ENCODE measurements at regions not wholly inside any gene's neighbourhood (a gene's known extent, or its start where the extent isn't known, plus 50 kb on each side); places are given as distances from the start of the nearest gene placed in this dataset.
"Not testable (repeated sequence)": the region's sequence is repeated elsewhere in the genome, so short reads cannot be mapped to it uniquely, and the experiment has no call there.

DNA sequence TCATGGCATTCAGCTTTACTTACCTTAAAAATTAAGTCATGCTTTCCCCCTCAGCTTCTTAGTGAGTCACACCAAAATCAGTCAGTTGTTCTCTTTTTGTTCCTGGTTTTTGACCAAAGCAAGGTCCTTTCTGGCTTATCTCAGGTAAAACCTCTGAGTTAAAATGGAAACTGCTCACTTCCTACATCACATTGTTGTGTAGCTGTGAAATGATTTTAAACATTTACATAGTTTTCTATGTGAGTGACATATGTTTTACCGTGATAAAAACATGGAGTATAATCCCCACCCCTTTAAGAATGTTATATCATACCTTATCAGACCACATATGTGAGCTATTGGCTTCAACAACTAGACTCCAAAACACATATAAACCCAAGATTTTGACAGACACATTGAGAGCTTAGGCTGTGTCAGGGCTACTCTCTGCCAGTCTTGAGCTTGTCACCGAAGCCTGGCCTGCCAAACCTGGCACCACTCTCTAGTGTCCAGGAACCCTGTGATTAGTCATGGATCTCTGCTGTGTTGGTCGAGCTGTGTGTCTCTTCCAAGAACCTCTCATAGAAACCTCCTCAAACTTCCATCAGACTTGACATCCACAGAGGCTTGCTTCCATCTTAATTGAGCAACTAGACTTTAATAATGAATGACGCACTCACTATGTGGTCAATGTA lies 113.7 kb upstream of the FOXN2 start:
- DNase-seq (ENCODE audit: low spot score): peak; percentile 28
- TF ChIP-seq, protein P1, sequence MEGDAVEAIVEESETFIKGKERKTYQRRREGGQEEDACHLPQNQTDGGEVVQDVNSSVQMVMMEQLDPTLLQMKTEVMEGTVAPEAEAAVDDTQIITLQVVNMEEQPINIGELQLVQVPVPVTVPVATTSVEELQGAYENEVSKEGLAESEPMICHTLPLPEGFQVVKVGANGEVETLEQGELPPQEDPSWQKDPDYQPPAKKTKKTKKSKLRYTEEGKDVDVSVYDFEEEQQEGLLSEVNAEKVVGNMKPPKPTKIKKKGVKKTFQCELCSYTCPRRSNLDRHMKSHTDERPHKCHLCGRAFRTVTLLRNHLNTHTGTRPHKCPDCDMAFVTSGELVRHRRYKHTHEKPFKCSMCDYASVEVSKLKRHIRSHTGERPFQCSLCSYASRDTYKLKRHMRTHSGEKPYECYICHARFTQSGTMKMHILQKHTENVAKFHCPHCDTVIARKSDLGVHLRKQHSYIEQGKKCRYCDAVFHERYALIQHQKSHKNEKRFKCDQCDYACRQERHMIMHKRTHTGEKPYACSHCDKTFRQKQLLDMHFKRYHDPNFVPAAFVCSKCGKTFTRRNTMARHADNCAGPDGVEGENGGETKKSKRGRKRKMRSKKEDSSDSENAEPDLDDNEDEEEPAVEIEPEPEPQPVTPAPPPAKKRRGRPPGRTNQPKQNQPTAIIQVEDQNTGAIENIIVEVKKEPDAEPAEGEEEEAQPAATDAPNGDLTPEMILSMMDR (IDR thresholded peaks at IDR 0.05; ENCODE audit: extremely low read depth, insufficient read depth, missing control alignments): no peak
- in situ Hi-C loops (cut with MboI; ENCODE audit: low pct_unique_long_range_greater_than_20kb, low sequenced_read_pairs, unreplicated experiment): no loop called here

DNA sequence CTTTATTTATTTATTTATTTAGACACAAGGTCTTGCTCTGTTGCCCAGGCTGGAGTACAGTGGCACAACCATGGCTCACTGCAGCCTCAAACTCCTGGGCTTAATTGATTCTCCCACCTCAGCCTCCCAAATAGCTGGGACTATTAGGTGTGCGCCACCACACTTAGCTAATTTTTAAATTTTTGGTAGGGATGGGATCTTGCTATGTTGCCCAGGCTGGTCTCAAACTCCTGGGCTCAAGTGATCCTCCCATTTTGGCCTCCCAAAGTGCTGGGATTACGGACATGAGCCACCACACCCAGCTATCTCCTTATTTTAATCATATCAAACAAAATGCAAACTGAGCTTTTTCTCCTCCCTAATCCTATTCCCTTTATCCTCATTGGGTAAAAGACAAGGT lies 113.0 kb upstream of the FOXN2 start:
- DNase-seq (ENCODE audit: low spot score); in situ Hi-C loops (cut with MboI; ENCODE audit: low pct_unique_long_range_greater_than_20kb, low sequenced_read_pairs, unreplicated experiment): not testable (repeated sequence)

DNA sequence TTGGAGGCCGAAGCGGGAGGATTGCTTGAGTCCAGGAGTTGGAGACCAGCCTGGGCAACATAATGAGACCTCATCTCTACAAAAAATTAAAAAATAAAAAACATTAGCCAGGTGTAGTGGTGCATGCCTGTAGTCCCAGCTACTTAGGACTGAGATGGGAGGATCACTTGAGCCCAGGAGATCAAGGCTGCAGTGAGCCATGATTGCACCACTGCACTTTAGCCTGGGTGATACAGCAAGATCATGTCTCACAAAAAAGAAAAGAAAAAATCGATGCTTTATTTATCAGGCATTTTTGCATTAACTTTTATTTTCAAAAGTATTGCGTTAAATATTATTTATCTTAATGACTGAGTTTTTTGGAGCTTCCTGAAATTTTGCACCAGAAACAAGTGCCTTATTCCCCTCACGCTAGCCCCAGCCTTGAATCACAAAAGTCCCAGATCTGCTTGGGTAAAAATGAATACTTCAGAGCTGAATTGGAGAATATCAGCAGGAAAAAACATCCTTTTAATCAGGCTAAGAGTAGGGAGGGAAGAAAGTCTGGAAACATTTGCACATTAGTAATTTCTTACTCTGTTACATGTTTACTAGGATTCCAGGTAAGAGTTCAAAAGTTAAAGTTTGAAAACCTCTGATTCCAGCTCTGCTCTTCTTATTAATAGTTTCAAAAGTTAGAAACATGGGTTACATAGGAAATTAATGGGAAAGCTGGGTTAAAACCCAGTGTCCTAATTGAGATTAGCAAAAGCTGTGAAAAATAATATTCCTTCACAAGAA lies 111.4 kb upstream of the FOXN2 start:
- TF ChIP-seq, protein P1 (IDR thresholded peaks at IDR 0.05; ENCODE audit: extremely low read depth, insufficient read depth, missing control alignments): no peak
- DNase-seq (ENCODE audit: low spot score): no peak
- in situ Hi-C loops (cut with MboI; ENCODE audit: low pct_unique_long_range_greater_than_20kb, low sequenced_read_pairs, unreplicated experiment): no loop called here

DNA sequence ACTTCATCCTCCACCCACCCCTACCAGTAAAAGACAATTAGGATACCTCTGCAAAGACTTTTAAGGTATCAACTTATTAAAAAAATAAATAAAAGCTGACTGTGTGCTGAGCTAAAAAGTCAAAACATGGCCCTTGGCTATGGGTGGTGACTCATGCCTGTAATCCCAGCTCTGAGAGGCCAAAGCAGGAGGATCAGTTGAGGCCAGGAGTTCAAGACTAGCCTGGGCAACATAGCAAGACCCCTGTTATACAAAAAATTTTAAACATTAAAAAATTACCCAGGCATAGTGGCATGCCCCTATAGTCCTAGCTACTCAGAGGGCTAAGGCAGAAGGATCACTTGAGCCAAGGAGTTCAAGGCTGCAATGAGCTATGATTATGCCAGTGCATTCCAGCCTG lies 110.8 kb upstream of the FOXN2 start:
- DNase-seq (ENCODE audit: low spot score): no peak
- TF ChIP-seq, protein P1 (IDR thresholded peaks at IDR 0.05; ENCODE audit: extremely low read depth, insufficient read depth, missing control alignments): no peak
- in situ Hi-C loops (cut with MboI; ENCODE audit: low pct_unique_long_range_greater_than_20kb, low sequenced_read_pairs, unreplicated experiment): no loop called here

DNA sequence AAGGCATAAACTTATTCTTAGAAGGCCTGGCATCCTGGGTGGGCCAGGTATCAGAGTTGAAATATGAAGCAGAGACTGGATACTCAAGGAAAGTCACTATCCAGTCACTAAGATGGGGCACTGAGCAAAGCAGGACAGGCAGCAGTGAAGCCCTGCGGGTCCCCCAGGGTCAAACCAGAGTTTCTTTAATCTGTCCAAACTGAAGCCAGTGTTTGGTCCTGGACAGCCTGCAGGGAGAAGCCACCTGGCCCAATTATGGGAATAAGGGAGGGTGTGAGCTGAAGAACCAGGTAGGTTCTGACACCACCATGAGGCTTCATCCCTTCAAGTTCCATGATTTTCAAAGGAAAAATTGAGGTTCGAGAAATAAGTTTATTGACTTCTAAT lies 109.7 kb upstream of the FOXN2 start:
- TF ChIP-seq, protein P1 (IDR thresholded peaks at IDR 0.05; ENCODE audit: extremely low read depth, insufficient read depth, missing control alignments): no peak
- in situ Hi-C loops (cut with MboI; ENCODE audit: low pct_unique_long_range_greater_than_20kb, low sequenced_read_pairs, unreplicated experiment): no loop called here
- DNase-seq (ENCODE audit: low spot score): no peak

DNA sequence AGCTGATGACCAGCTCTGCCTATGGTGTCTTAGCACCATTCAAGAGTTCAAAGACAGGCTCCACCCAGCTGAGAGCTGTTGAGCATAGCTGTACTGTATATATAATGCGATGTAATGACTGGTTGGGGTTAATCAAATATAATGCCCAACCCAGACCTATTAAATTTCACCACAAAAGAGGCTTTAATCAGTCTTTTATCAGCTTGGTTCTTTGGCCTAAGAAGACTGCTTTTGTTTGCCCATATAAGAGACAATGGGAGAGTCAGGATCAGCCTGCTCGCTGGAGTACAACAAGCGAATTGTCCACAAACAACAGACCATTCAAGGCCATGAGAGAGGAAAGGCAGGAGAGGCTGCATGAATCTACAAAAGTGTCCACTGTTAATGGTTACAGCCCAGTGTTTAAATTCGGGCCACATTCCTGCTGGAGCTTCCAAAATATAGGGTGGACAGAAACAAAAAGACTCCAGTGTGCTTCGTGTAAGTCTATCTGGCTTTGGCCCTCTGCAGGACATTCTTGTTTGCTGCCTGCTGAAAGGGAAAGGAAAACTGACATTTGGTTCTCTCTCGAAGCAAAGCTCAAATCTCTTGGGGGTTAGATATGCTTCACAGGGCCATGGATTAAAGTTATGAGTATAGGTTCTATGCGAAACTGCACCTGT lies 109.2 kb upstream of the FOXN2 start:
- in situ Hi-C loops (cut with MboI; ENCODE audit: low pct_unique_long_range_greater_than_20kb, low sequenced_read_pairs, unreplicated experiment): no loop called here
- TF ChIP-seq, protein P1 (IDR thresholded peaks at IDR 0.05; ENCODE audit: extremely low read depth, insufficient read depth, missing control alignments): no peak
- DNase-seq (ENCODE audit: low spot score): peak; percentile 7

DNA sequence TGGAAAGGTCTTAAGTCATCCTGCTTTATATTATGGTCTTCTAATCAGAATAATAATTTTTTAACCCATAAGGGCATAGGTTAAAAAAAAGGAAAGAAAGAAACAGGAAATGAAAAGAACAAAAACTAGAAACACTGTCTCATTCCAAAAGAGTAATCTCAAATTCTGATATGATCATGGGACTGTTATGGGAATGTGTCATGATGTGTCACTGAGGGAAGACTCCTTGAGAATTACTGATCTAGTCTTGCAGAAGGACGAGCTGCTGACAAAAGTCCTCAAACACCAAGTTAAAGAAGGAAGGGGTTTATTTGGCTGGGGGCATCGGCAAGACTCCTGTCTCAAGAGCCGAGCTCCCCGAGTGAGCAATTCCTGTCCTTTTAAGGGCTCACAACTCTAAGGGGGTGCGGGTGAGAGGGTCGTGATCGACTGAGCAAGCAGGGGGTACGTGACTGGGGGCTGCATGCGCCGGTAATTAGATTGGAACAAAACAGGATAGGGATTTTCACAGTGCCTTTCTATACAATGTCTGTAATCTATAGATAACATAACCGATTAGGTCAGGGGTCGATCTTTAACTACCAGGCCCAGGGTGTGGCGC lies 108.3 kb upstream of the FOXN2 start:
- DNase-seq (ENCODE audit: low spot score); in situ Hi-C loops (cut with MboI; ENCODE audit: low pct_unique_long_range_greater_than_20kb, low sequenced_read_pairs, unreplicated experiment): not testable (repeated sequence)
